Endodermal cell (in vitro differentiated cells): ENCODE measurements at regions not wholly inside any gene's neighbourhood (a gene's known extent, or its start where the extent isn't known, plus 50 kb on each side); places are given as distances from the start of the nearest gene placed in this dataset.
"Not testable (repeated sequence)": the region's sequence is repeated elsewhere in the genome, so short reads cannot be mapped to it uniquely, and the experiment has no call there.

ENCODE experiments used
- DNase-seq: peaks from one replicate; pipeline ENCODE4 v3.0.0-alpha.2; 2017
- H3K27ac ChIP-seq: 2 replicates; pipeline ENCODE4 v1.5.1; 2013; ENCODE audit warnings: mild to moderate bottlenecking, low read depth, low read length, moderate library complexity
- H3K27me3 ChIP-seq: 2 replicates; pipeline ENCODE4 v1.6.1; 2013; ENCODE audit warnings: mild to moderate bottlenecking, low read length, moderate library complexity; ENCODE audit not compliant: insufficient read depth, control insufficient read depth, poor library complexity, severe bottlenecking
- H3K36me3 ChIP-seq: 2 replicates; pipeline ENCODE4 v1.7.0; 2013; ENCODE audit warnings: mild to moderate bottlenecking, low read length, moderate library complexity; ENCODE audit not compliant: control insufficient read depth, insufficient read depth
- H3K4me1 ChIP-seq: one replicate; pipeline ENCODE4 v1.7.0; 2013; ENCODE audit warnings: low read length; ENCODE audit not compliant: control insufficient read depth, insufficient read depth
- H3K4me3 ChIP-seq: 2 replicates; pipeline ENCODE4 v1.5.1; 2013; ENCODE audit warnings: mild to moderate bottlenecking, low read length, moderate library complexity
- H3K9ac ChIP-seq: 2 replicates; pipeline ENCODE4 v1.6.1; 2013; ENCODE audit warnings: mild to moderate bottlenecking, low read length, moderate library complexity; ENCODE audit not compliant: poor library complexity, severe bottlenecking; ENCODE audit errors: extremely low read depth
- H3K9me3 ChIP-seq: 2 replicates; pipeline ENCODE4 v1.6.1; 2013; ENCODE audit warnings: mild to moderate bottlenecking, low read length, moderate library complexity; ENCODE audit not compliant: control insufficient read depth
- H3K27ac Mint-ChIP-seq: 2 replicates; pipeline ENCODE4 v1.8.0; 2020; ENCODE audit warnings: mixed read lengths
- H3K27me3 Mint-ChIP-seq: 2 replicates; pipeline ENCODE4 v1.8.0; 2021; ENCODE audit warnings: mild to moderate bottlenecking, mixed read lengths; ENCODE audit not compliant: insufficient read depth
- H3K36me3 Mint-ChIP-seq: 2 replicates; pipeline ENCODE4 v1.8.0; 2020; ENCODE audit warnings: low read depth, mixed read lengths
- H3K4me1 Mint-ChIP-seq: 2 replicates; pipeline ENCODE4 v1.8.0; 2020; ENCODE audit warnings: mixed read lengths
- H3K4me3 Mint-ChIP-seq: 2 replicates; pipeline ENCODE4 v1.8.0; 2020; ENCODE audit warnings: mild to moderate bottlenecking, moderate library complexity, mixed read lengths
- H3K9me3 Mint-ChIP-seq: 2 replicates; pipeline ENCODE4 v1.8.0; 2020; ENCODE audit warnings: mild to moderate bottlenecking, mixed read lengths
- CTCF ChIP-seq: fragments of 200-600 bp; sonication (generic); conservative IDR thresholded peaks from 2 replicates; pipeline ENCODE4 v1.5.0; 2021; ENCODE audit warnings: antibody characterized with exemption, mild to moderate bottlenecking
- WGBS, 2 experiments: methylation state at CpG; one replicate each; pipeline versions ENCODE4 v1.1.5 to v1.1.7; 2013; ENCODE audit warnings: missing lambda C conversion rate in 2 of 2, mixed read lengths in 1 of 2; ENCODE audit not compliant: insufficient coverage in 1 of 2, insufficient read length in 1 of 2; 5-methylcytosine and 5-hydroxymethylcytosine counted together

DNA sequence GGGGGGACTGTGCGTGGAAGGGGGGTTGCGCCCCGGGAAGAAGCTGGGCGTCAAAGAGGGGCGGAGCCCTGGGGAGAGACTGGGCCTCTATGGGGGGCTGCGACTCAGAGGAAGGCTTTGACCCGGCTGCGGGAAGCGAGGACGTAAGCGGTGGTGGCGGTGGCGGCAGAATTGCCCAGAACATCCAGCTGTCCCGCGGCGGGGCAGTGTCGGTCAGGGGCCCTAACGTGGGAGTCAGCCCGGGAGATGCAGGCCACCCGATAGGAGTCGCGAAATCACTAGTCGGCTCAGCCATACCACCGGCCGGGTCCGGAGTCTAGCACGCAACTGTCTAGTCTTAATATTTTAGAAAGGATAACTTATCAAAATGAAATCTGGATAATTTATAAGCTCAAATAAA lies 387.6 kb upstream of the EYS start:
- no peaks in the 10 kb centered on the region for H3K36me3 Mint-ChIP-seq
- Histone ChIP-seq H3K27ac (no peak overlapping the region), H3K9me3 (no peaks in the 10 kb centered on the region), H3K27me3 (no peaks in the 10 kb centered on the region), H3K9ac (no peak overlapping the region), H3K36me3 (no peaks in the 10 kb centered on the region), H3K4me1 (no peaks in the 10 kb centered on the region), H3K4me3 (no peak overlapping the region)
- no peaks in the 10 kb centered on the region for H3K4me1 Mint-ChIP-seq
- no peaks in the 10 kb centered on the region for H3K27me3 Mint-ChIP-seq
- WGBS, 2 experiments = 96 to 99% methylated on average over 13 to 26 of the region's 27 CpGs
- H3K4me3 Mint-ChIP-seq = no peak overlapping the region
- peaks cover 30% of the 10 kb centered on the region for H3K9me3 Mint-ChIP-seq
- TF ChIP-seq CTCF = no peak
- DNase-seq = no peak
- H3K27ac Mint-ChIP-seq = no peak overlapping the region

DNA sequence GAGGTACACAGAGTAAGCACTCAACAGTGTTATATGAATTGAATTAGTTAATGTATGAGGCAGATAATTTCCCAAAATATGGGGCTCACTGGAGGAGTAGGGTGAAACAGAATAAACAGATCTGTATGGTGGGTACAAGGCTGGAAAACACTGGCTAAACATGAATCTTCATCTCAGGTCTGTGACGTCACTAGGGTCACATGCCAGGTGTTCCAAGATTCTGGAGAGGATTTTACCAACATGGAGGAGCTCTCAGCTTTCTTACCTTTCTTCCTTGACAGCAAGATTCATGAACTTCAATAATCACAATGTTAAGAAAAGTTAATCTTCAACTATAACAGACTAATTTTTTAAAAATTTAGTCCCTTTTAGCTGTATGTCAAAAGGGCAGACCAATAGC lies 385.3 kb upstream of the EYS start:
- WGBS, 2 experiments = 94% methylated on average over 1 of the region's 1 CpG; no CpG with 5 or more reads in 1 of the 2 experiments
- H3K9me3 Mint-ChIP-seq = peaks cover 19% of the 10 kb centered on the region

DNA sequence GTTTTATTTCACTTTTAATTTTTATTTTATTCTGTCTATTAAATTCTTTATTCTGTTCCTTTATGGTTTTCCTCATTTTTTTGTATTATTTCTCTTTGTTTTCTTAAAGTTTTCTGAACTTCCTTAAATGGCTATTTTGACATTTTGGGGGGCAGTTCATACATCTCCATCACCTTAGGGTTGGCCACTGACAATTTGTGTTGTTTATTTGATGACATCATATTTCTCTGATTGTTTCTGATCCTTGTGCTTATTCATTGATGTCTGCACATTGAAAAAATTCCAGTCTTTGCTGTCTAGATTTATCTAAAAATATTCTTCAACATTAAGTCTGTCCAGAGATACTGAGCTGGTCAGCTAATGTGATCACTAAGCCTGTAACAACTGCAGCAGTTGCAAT lies 379.5 kb upstream of the EYS start:
- peaks cover 19% of the 10 kb centered on the region for H3K9me3 Mint-ChIP-seq
- no peaks in the 10 kb centered on the region for H3K4me1 Mint-ChIP-seq
- peaks cover 11% of the 10 kb centered on the region for H3K9me3 ChIP-seq
- no peak overlapping the region for H3K27ac Mint-ChIP-seq
- no peak overlapping the region for H3K4me3 Mint-ChIP-seq
- no peaks in the 10 kb centered on the region for H3K4me1 ChIP-seq
- no peaks in the 10 kb centered on the region for H3K27me3 ChIP-seq
- DNase-seq = no peak
- TF ChIP-seq CTCF = no peak
- no peaks in the 10 kb centered on the region for H3K36me3 ChIP-seq
- H3K36me3 Mint-ChIP-seq = no peaks in the 10 kb centered on the region
- no peak overlapping the region for H3K4me3 ChIP-seq
- no peaks in the 10 kb centered on the region for H3K27me3 Mint-ChIP-seq
- no peak overlapping the region for H3K27ac ChIP-seq
- H3K9ac ChIP-seq = no peak overlapping the region

More for the DNA sequence above, 385.3 kb upstream of the EYS start:
- H3K9me3 ChIP-seq, H3K27ac ChIP-seq, H3K36me3 ChIP-seq, H3K27me3 Mint-ChIP-seq, H3K36me3 Mint-ChIP-seq, H3K9ac ChIP-seq, DNase-seq, H3K27ac Mint-ChIP-seq, H3K27me3 ChIP-seq, H3K4me1 ChIP-seq, H3K4me3 Mint-ChIP-seq, H3K4me3 ChIP-seq, H3K4me1 Mint-ChIP-seq: not testable (repeated sequence)

GRCh38 chr6:66082914-66083313 lies 375.9 kb upstream of the EYS start:
- H3K27ac ChIP-seq = no peak overlapping the region
- no peaks in the 10 kb centered on the region for H3K36me3 Mint-ChIP-seq
- H3K4me3 Mint-ChIP-seq = no peak overlapping the region
- H3K27me3 Mint-ChIP-seq = no peaks in the 10 kb centered on the region
- no peak for DNase-seq
- H3K4me1 Mint-ChIP-seq = no peaks in the 10 kb centered on the region
- H3K9me3 ChIP-seq = peaks cover 11% of the 10 kb centered on the region
- no peaks in the 10 kb centered on the region for H3K4me1 ChIP-seq
- no peak overlapping the region for H3K27ac Mint-ChIP-seq
- no peaks in the 10 kb centered on the region for H3K36me3 ChIP-seq
- WGBS, 2 experiments = 100% methylated on average over 1 of the region's 1 CpG; no CpG with 5 or more reads in 1 of the 2 experiments
- no peak for TF ChIP-seq CTCF
- peaks cover 19% of the 10 kb centered on the region for H3K9me3 Mint-ChIP-seq
- H3K27me3 ChIP-seq = no peaks in the 10 kb centered on the region
- no peak overlapping the region for H3K4me3 ChIP-seq
- H3K9ac ChIP-seq = no peak overlapping the region
